ENCODE measurements at regions not wholly inside any gene's neighbourhood (a gene's known extent, or its start where the extent isn't known, plus 50 kb on each side); places are given as distances from the start of the nearest gene placed in this dataset.
"Not testable (repeated sequence)": the region's sequence is repeated elsewhere in the genome, so short reads cannot be mapped to it uniquely, and the experiment has no call there.

DNA sequence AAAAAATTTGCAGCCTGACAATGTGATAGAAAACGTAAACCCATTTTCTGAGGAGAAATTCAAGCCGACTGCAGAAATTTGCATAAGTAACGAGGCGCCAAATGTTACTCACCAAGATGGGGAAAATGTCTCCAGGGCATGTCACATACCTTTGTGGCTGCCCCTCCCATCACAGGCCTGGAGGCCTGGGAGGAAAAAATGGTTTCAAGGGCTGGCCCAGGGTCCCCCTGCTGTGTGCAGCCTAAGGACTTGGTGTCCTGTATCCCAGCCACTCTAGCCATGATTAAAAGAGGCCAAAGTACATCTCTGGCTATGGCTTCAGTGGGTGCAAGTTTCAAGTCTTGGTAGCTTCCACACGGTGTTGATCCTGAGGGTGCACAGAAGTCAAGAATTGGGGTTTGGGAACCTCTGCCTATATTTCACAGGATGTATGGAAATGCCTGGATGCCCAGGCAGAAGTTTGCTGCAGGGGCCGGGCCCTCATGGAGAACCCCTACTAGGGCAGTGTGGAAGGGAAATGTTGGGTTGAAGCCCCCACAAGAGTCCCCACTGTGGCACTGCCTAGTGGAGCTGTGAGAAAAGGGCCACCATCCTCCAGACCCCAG, 1842.3 kb downstream of the PCDH9 start:
- DNase-seq: no peak
- Histone ChIP-seq H3K36me3 (no peaks in the 10 kb centered on the region), H3K4me3 (no peak overlapping the region), H3K27me3 (no peaks in the 10 kb centered on the region), H3K27ac (no peak overlapping the region), H3K4me1 (no peaks in the 10 kb centered on the region), H3K9me3 (peaks cover 0 to 7% (median 0%) of the 10 kb centered on the region in 3 donors)
- 68 to 94% methylated on average over 5 to 6 of the region's 6 CpGs for WGBS, 2 donors
- intact Hi-C loops (cut with DNase I): no loop called here
- TF ChIP-seq CTCF (IDR thresholded peaks at IDR 0.05) (no peak), POLR2A (IDR thresholded peaks at IDR 0.05) (no peak)

- Histone ChIP-seq H3K4me3 (no peak overlapping the region), H3K4me1 (no peaks in the 10 kb centered on the region), H3K36me3 (no peaks in the 10 kb centered on the region), H3K27me3 (no peaks in the 10 kb centered on the region), H3K9me3 (peaks cover 0 to 12% (median 6%) of the 10 kb centered on the region in 3 donors), H3K27ac (no peak overlapping the region)
- DNase-seq: no peak
- intact Hi-C loops (cut with DNase I): no loop called here
- TF ChIP-seq CTCF (IDR thresholded peaks at IDR 0.05) (no peak), POLR2A (IDR thresholded peaks at IDR 0.05) (no peak)
- WGBS, 2 donors: 54 to 56% methylated on average over 3 of the region's 3 CpGs
Observed at GRCh38 chr13:65378943-65379519, 1851.1 kb downstream of the PCDH9 start.

- WGBS, 2 donors: 70 to 100% methylated on average over 1 of the region's 1 CpG
- H3K4me3 ChIP-seq: no peak overlapping the region
- TF ChIP-seq CTCF (IDR thresholded peaks at IDR 0.05) (no peak), POLR2A (IDR thresholded peaks at IDR 0.05) (no peak)
- no peaks in the 10 kb centered on the region for H3K27me3 ChIP-seq
- peaks cover 0 to 12% (median 6%) of the 10 kb centered on the region in 3 donors for H3K9me3 ChIP-seq
- DNase-seq: no peak
- H3K27ac ChIP-seq: no peak overlapping the region
- intact Hi-C loops (cut with DNase I): no loop called here
- no peaks in the 10 kb centered on the region for H3K4me1 ChIP-seq
- H3K36me3 ChIP-seq: no peaks in the 10 kb centered on the region
Observed at GRCh38 chr13:65378484-65378883, 1851.7 kb downstream of the PCDH9 start.

DNA sequence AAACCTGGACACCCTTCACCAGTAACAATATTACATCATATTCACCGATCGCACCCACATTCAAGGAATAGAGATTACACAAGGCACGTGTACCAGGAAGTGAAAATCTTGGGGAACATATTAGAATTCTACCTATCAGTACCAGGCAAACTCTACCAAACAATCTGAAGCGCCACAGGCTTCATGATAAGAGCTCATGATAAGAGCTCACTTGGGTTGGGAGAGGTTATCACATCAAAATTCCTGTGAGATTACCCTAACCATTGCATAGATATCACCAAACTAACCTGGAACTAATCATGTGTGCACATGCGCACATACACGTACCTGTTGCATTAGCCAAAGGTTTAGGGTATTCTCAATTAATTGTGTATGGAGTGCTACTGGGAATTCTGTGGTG, 1861.3 kb downstream of the PCDH9 start:
- DNase-seq: no peak
- H3K27me3 ChIP-seq: no peaks in the 10 kb centered on the region
- TF ChIP-seq POLR2A (IDR thresholded peaks at IDR 0.05) (no peak), CTCF (IDR thresholded peaks at IDR 0.05) (no peak)
- H3K4me1 ChIP-seq: no peaks in the 10 kb centered on the region
- intact Hi-C loops (cut with DNase I): no loop called here
- no peak overlapping the region for H3K27ac ChIP-seq
- H3K4me3 ChIP-seq: no peak overlapping the region
- 78 to 85% methylated on average over 6 of the region's 6 CpGs for WGBS, 2 donors
- H3K36me3 ChIP-seq: no peaks in the 10 kb centered on the region
- no peaks in the 10 kb centered on the region for H3K9me3 ChIP-seq

DNA sequence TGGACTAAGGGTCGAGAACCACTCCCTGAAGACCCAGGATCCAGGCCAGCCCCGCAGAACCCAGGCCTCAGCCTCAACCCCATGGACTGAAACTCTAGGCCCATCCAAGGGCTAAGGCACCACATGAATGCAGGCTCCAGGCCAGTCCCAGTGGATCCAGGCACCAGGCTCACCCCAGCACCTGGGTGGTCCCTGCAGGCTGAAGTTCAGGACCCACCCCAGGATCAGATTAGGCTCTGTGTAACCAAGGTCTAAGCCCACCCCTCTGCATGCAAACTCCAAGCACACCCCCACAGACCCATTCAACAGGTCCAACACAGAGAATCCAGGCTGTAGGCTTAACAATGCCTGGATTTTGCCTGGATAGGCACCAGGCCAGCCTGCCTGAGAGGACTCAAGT, 1876.2 kb downstream of the PCDH9 start:
- no peak overlapping the region for H3K4me3 ChIP-seq
- peaks cover 0 to 20% (median 8%) of the 10 kb centered on the region in 3 donors for H3K9me3 ChIP-seq
- DNase-seq: no peak
- H3K36me3 ChIP-seq: no peaks in the 10 kb centered on the region
- intact Hi-C loops (cut with DNase I): no loop called here
- no CpG with 5 or more reads among the region's 2 CpGs for WGBS, 2 donors
- TF ChIP-seq CTCF (IDR thresholded peaks at IDR 0.05) (no peak), POLR2A (IDR thresholded peaks at IDR 0.05) (no peak)
- H3K27me3 ChIP-seq: no peaks in the 10 kb centered on the region
- H3K4me1 ChIP-seq: no peaks in the 10 kb centered on the region
- no peak overlapping the region for H3K27ac ChIP-seq

DNA sequence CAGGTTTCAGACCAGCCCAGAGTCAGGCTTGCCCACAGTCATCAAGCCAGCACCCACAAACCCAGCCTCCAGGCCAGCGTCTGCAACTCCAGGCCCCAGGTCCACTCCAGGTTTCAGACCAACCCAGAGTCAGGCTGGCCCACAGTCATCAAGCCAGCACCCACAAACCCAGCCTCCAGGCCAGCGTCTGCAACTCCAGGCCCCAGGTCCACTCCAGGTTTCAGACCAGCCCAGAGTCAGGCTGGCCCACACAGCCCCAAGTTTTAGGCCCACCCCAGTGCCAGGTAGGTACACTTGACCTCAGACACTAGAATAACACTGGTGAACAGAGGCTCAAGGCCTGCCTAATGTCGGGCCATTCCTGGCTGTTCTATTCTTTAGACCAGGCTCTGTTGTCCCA, 1877.0 kb downstream of the PCDH9 start:
- WGBS, 2 donors: 50 to 67% methylated on average over 2 to 3 of the region's 3 CpGs
- H3K9me3 ChIP-seq: peaks cover 0 to 20% (median 8%) of the 10 kb centered on the region in 3 donors
- H3K27me3 ChIP-seq; H3K27ac ChIP-seq; H3K4me3 ChIP-seq; DNase-seq; H3K36me3 ChIP-seq; H3K4me1 ChIP-seq; intact Hi-C loops (cut with DNase I): not testable (repeated sequence)
